Stimulated activated CD4-positive, alpha-beta T cell treated with anti-CD3 and anti-CD28 coated beads, Interleukin-4, amount 100 ng/mL, for 24 hours (primary cell): ENCODE measurements at regions not wholly inside any gene's neighbourhood (a gene's known extent, or its start where the extent isn't known, plus 50 kb on each side); places are given as distances from the start of the nearest gene placed in this dataset.
"Not testable (repeated sequence)": the region's sequence is repeated elsewhere in the genome, so short reads cannot be mapped to it uniquely, and the experiment has no call there.

Source experiments
- DNase-seq: peaks from one replicate; pipeline ENCODE4 v3.0.0-alpha.2; 2020

DNA sequence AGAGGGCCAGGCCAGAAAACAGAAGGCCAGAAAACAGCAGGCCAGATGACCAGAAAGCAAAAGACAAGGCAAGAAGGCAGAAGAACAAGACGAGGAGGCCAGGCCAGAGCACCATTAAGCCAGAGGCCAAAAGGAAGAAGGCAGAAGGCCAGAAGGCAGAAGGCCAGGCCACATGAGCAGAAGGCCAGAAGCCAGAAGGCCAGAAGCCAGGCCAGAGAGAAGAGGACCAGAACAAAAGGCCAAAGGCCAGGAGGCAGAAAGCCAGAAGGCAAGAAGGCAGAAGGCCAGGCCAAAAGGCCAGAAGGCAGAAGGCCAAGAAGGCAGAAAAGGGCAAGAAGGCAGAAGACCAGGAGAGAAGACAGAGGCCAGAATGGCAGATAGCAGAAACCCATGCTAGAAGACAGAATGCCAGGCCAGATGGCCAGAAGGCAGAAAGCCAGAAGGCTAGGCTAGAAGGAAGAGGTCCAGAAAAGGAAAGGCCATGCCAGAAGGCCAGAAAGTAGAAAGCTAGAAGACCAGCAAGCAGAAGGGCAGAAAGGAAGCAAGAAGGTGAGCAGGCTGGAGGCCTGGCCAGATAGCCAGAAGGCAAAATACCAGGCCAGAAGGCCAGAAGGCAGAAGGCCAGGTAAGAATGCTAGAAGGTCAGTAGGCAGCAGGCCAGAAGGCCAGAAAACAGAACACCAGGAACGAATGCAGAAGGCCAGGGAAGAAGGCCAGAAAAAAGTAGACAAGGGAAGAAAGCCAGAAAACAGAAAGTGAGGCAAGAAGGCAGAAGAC, 187.6 kb downstream of the TUBA3C start:
- no peak for DNase-seq

DNA sequence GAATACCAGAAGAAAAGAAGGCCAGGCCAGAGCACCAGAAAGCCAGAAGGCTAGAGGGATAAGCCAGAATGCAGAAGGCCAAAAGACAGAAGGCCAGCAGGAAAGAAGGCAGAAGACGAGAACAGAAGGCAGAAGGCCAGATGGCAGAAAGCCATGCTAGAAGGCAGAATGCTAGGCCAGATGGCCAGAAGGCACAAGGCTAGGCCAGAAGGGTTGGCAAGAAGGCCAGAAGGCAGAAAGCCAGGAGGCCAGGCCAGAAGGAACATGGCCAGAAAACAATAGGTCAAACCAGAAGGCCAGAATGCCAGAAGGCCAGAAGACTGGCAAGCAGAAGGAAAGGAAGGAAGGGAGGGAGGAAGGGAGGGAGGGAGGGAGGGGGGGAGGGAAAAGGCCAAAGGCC, 188.8 kb downstream of the TUBA3C start:
- DNase-seq: no peak

DNA sequence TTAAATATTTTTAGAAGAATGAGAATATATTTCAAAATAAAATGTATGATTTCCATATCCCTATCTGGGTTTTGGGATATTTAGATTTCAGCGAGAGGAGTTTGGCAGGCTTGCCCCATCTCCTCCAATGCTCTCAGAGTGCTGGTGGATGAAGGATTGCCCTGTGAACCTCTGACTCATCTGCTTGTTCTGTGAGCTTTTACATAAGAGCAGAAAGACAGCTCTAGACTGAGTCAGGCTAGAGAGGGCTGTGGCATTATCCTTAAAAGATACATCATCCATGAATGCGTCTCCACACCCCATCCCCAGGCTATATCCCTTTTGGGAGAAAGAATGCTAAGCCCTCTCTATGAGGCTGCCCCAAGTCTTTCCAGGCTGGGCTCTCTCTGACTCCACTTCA, 190.6 kb downstream of the TUBA3C start:
- no peak for DNase-seq

DNA sequence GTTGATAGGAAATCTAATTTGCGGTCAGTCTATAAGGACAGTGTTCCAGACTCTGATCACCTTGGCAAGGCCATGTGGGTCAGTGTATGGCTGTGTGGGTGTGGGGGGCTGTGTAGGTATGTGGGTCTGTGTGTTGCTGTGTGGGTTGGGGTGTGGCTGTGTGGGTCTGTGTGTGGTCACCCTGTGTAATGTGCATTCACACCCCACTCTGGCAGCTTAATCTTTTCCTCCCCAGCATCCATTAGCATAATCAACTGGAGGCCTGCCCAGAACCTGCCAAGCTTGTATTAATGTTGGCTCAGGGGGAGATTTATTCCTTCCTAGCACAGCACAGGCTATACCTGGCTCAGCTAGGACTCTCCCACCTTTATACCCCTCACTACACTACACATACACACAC, 203.2 kb downstream of the TUBA3C start:
- DNase-seq: no peak

DNA sequence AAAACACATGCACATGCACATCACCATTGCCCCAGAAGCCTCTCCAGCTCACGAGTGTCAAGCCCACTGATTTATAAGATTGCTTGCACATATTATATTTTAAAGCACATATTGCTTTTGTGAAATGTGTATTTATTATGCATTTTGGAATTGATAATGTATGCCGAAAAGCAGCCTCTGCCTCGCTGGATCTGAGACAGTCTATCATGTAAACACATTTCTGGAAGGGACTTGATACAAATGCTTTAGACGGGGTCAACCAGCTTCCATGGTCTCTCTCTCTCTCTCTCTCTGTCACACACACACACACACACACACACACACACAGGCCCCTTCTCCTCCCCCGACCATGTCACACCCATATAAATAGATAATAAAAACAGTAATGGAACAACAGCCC, 203.8 kb downstream of the TUBA3C start:
- no peak for DNase-seq

DNA sequence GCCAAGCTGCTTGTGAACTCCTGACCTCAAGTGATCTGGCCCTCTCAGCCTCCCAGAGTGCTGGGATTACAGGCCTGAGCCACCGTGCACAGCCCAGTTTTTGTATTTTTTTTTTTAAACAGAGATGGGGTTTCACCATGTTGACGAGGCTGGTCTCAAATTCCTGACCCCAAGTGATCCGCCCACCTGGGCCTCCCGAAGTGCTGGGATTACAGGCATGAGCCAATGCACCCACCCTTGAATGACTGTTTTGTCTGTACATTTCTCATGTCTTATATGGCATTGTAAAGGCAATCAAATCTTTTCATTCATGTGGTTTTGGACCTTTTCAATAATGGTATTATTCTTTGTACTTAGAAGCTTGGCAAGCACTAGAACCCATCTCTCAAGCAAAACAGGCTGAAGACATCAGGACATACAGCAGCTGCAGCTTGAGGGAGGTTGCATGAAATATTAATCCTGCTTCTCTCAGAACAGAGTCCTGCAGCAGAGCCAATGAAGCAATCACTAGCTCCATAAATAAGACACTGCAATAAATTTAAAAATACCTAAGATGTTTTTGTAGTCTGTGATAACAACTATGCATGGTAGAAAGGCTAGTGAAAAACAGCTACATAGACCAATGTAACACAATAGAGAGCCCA, 209.9 kb downstream of the TUBA3C start:
- DNase-seq: no peak

DNA sequence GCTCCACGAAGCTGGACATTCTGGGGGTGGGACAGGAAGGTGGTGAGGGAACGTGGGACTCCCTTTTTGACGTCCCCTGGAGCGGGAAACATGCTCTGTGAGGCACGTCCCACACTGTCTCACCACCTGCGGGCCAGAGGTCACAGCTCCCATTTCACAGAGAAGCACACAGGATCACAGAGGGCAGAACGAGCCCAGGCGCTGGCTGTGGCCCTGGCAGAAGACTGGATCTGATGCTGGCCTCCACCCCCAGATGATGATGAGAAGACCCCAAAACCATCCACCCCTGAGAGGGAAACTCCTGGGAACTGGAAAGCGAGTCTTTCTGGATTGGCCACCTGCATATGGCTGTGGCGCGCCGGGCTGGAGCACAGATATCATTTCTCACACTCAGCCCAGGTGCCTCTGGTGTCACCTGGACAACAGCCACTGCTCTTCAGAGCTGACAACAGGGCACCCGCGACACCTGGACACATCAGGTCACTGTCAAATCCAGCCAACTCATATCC, 216.2 kb downstream of the TUBA3C start:
- DNase-seq: no peak

DNA sequence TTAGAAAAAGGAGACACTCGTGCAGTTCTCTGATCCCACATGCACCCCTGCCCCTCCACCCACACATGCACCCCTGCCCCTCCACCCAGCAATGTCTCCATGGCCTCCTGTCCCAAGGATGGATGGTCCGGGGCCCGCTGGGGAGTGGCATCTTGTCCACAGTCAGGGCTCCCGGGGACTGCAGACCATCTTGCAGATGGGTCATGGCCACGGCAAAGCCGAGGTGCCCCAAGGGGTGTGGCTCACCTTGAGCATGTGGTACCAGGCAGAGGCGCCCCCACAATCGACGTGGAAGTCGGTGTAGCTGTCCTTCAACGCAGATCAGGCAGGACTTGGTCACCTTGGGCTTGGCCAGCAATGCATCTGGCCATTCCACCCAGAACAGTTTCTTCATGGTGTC, 216.7 kb downstream of the TUBA3C start:
- no peak for DNase-seq

DNA sequence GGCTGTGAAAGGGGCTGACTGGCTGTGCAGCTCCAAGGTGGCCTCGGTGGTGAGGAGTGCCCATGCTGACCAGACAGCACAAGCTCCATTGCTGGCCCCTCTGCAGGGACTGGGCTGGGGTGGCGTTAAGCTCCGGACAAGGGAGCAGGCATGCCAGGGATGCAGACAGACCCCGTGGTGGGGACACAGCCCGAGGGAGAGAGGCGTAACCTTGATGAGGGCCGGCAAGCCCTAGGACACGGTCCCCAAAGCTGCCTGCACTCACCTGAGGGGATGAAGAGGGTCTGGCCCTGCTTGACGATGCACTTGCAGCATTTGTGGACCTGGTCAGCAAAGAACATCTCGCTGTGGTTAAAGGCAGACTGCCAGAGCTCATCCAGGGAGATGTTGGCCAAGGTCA, 217.9 kb downstream of the TUBA3C start:
- not testable (repeated sequence) for DNase-seq

DNA sequence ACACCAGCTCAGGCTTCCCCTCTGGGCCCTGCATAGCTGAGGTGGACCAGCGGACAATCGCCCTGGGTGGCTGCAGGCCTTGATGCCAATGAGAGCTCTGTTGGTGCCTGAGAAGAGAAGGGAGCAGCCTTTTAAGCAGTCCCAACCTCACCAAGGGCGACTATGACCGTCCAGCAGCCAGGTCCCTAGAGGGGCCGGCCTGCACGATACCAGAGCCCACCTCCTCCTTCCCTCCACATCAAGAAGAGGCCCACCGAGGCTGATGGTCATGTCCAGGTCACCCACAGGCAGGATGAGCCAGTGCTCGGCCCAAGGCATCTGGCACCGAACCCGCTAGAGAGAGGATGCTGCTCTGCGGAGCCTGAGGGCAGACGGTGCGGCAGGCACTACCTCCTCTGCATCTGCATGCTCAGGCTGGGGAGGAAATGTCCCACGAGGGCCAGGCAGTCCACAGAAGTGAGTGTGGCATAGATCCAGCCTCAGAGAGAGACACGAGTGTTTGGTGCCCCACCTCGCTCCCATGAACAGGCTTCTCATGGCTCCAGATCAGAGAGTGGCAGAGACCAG, 219.4 kb downstream of the TUBA3C start:
- no peak for DNase-seq

DNA sequence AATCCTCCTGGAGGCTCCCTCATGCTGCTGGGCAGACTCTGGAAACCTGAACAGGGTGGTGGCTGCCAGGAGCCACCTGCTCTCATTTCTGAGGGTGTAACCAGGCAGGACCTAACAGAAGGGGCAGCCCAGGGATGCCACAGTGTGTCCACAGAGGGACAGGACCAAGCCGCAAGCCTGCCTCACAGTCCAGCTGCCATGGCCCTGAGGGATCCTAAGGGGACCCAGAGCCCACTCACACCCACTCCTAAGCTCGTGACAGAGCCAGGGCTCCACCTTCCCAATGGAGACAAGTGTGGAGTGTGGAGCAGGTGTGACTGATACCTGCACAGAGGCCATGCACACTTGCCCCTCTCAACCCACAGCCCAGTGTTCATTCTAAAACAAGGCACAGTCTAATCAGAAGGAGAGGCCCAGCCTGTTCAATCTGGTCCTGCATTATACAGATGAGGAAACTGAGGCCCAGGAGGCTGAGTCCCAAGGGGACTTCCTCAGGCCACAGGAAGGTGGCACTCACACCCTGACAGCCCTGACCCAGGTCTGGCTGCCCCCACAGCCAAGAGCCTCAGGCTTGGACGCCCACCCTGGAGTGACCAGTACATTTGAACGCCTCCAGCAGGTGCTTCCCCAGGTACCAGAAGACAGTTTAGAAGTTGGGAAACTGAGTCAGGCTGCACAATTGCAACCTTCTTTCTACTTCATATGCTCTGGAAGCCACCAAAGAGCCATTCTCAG, 220.1 kb downstream of the TUBA3C start:
- no peak for DNase-seq

DNA sequence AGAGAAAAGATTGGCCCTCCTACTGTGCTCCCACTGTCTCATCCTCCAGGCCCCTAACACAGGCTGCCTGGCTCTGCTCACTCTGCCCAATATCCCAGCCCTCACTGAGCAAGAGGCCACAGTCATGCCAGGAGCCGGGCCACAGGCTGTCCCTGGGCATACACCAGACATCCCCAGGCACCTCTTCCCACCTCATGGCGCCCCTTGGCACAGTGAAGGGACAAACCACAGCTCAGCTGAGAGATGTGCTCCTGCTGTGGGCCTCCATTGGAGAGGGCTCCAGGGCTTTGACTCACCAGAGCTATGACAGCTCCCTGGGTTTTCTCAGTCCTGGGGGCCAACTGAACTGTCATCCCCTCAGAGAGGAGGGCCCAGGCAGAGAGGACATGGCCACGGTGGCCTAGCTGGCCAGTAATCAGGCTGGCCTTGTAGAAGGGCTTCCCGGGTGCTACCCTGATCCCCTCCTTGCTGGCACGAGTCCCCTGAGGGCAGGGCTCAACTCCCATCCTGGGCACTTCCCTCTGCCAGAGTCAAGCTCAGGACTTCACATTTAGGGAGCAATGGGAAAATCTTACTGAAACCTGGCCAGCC, 220.9 kb downstream of the TUBA3C start:
- DNase-seq: no peak

DNA sequence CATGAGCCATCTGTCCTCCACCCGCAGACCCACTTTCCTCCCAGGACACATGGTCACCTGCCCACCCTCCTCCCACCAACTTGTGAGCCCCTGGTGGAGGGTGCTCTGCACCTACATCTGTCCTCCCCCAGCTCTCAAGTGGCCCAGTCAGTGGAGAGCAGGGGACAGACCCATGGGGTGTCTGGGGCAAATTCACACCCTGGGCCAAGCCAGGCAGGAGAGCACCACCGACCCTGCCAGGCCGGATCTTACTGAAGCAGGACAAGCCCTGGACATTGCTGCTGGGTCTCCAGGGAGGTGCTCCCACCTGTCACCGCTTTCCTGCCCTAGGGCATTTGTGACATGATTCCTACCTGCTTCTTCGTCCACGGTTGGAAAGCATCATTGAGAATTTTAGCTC, 221.6 kb downstream of the TUBA3C start:
- DNase-seq: no peak

DNA sequence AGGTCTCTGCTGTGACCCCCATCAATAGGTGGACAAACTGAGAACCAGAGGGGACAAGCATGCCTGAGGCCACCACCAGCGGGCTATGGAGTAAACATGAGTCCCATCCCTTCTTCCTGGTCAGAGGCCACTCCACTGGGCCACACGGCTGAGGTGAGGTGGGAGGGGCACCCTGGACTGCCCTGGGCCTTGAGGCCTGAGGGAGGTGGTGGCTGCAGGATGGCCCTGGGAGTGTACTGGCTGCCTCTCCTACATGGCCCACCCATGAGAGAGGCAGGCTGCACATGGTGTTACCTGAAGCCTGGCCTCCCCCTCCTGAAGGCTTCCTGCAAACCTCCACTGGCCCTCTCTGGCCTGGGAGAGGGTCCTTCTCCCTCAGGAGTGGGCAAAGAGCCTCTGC, 222.4 kb downstream of the TUBA3C start:
- DNase-seq: no peak

DNA sequence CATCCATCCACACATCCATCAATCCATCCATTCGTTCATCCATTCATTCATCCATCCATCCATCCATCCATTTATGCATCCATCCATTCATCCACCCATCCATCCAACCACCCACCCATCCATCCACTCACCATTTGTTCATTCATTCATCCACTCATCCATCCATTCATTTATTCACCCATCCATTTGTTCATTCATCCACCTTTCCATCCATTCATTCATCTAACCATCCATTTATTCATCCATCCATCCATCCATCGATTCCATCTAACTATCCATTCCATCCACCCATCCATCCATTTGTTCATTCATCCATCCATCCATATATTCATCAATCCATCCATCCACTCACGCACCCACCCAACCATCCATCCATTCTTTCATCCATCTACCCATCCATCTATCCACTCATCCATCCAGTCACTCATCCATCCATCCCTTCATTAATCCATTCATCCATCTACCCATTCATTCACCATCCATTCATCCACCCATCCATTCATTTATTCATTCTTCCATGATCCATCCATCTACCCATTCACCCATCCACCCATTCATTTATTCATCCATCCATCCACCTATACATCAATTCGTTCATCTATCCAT, 225.0 kb downstream of the TUBA3C start:
- DNase-seq: no peak

DNA sequence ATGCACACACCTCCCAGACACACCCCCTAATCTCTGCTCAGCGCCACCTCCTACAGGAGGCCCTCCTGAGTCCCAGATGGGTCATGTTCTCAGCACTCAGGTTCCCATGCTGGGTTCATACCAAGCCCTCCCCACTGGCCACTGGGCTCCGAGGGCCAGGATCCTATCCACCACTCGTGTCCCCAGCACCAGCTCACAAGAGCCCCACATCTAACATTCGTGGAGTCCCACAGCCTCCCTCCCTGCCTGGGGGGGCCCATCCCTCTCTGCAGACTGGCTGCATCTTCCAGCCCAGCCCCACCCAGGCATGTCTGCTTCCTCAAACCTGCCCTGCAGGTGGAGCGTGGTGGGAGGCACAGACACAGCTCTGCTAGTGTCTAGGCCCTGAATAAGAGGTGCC, 227.4 kb downstream of the TUBA3C start:
- no peak for DNase-seq

DNA sequence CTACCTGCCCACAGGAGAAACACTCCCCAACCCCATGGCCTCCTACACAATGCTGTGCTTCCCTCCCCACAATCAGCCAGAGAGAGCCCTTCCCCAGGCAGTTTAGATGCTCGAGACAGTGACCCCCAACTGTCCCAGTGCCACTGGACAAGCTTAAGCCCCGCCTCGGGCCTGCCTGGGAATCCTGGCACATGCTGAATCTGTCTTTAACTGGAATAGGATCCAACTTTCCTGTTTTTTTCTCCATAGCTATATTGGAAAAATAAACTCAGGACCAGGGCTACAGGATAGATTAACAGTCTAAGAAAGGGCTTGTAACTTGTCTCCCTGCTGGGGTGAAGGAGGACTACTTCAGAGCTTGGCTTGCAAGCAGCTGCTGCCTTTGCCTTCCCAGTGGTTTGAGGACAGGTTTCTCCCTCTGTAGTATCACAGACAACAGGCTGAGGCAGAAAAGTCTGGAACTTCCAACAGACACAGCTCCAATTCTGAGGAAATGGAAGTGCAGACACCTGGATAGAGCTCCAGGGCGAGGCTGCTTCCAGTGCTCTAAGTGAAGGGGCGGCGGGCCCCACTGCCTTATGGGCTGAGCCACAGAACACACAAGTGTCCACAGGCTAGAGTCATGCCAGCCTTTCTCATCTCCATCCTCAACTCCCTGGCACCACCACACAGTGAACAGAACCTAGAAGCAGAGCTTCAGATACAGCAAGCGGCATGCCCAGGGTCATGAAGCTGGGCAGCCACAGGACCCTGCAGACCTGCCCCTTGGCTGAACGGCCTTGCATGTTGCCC, 228.3 kb downstream of the TUBA3C start:
- DNase-seq: no peak

DNA sequence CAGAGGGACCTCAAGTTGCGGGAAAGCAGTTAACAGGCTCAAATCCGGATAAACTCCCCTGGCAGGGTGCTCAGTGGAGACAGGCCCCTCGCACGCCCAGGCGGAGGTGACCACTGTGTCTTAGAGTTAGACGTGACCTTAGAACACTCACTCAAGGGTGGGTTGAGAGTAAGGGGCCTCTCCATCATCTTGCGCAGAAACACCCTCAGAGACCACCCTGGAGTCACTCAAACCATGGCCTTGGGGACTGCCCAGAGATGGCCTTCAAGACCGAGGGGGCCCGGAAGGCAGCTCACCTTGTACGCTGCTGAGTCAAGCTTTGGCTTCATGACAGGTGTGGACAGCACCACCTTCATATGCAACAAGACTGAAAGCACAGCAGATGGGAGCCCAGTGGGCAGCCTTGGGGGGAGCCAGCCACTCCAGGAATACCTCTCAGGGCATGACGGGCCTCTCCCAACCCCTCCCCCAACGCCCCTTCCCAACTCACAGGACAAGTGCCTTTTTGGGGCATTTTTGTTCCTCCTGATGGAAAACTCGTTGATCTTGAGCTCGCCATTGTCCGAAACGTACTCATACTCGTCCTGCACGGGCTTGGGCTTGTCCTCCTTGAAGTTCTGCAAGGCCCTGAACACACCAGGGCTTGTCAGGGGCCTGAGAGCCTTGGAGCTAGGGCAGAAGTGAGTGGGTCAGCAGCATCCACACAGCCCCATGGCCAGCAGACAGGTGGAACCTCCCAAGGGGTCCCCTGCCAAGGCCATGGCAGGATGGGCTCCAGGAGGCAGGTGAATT, 229.2 kb downstream of the TUBA3C start:
- no peak for DNase-seq

DNA sequence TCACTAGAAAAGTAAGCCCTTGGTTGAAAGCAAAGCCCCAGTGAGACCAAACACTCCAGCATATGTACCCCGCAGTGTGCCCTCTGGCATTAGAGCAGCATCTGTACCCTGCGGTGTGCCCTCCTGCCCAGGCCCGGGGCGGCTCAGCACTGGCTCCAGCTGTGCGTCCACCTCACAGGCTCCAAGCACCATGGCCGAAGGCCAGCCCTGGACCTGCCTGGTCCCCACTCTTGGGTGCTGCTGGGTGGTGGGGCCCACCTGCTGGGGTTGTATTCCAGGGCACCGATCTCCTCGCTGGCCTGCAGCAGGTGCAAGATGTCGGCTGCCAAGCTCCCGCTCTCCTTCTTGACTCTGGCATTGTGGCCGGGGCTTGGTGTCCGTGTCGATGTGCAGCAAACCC, 230.2 kb downstream of the TUBA3C start:
- DNase-seq: no peak

DNA sequence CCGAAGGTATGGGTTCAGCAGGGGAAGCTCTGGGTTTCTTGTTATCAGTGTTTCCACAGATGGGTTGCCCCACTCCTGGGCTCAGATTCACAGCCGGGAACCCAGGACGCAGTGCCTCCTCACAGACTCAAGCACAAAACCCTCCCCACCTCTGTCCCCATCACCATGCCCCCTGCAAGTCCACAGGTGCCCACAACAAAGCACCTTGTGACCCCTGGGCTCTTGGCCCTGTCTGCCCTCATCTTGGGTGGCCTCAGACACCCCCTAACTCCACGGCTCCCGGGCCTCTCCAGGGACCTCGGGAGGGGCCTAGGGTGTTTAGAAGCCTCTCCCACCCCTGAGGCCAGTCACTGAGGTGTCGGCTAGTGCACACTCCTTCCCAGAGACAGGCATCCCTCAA, 231.7 kb downstream of the TUBA3C start:
- DNase-seq: no peak

DNA sequence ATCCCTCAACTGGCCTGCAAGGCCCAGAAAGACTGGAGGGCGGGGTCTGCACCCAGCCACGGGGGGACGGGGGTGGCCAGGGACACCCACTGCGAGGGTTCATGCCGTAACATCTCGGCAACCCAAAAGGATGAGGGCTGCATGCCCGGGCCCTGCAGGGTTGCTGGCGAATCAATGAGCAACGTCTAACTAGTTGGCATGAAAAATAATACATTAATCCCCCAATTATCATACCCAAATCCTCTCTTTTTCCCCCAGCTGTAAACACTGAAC, 232.2 kb downstream of the TUBA3C start:
- no peak for DNase-seq
